Fibroblast of lung (primary cell): ENCODE measurements at regions not wholly inside any gene's neighbourhood (a gene's known extent, or its start where the extent isn't known, plus 50 kb on each side); places are given as distances from the start of the nearest gene placed in this dataset.

Experiments
- DNase-seq, 2 donors: peaks; one replicate each; pipeline versions ENCODE4 v3.0.0 to v3.0.0-alpha.2; 2010; ENCODE audit warnings: low read depth in 2 of 2
- H2AFZ ChIP-seq: 2 replicates; pipeline ENCODE4 v1.5.1; 2012; ENCODE audit warnings: low read length, control low read depth, inconsistent platforms
- H3K27ac ChIP-seq: 2 replicates; pipeline ENCODE4 v1.5.1; 2011; ENCODE audit warnings: low read length, control low read depth; ENCODE audit not compliant: insufficient read depth
- H3K27me3 ChIP-seq: 2 replicates; pipeline ENCODE4 v1.5.1; 2011; ENCODE audit warnings: mild to moderate bottlenecking, low read length; ENCODE audit not compliant: control insufficient read depth, insufficient read depth
- H3K36me3 ChIP-seq: 2 replicates; pipeline ENCODE4 v1.5.1; 2011; ENCODE audit warnings: low read length; ENCODE audit not compliant: control insufficient read depth, insufficient read depth
- H3K4me1 ChIP-seq: 2 replicates; pipeline ENCODE4 v1.5.1; 2011; ENCODE audit warnings: low read length; ENCODE audit not compliant: control insufficient read depth, insufficient read depth; ENCODE audit errors: extremely low read depth
- H3K4me2 ChIP-seq: 2 replicates; pipeline ENCODE4 v1.5.1; 2011; ENCODE audit warnings: low read length, control low read depth; ENCODE audit not compliant: insufficient read depth; ENCODE audit errors: extremely low read depth
- H3K4me3 ChIP-seq, 4 experiments: fragments of 200-600 bp in 1 of 4; sonication (generic) in 1 of 4; replicated peaks in 1 of 4; 2 replicates each; pipeline ENCODE4 v1.5.1; 2011 to 2016; ENCODE audit warnings: low read length in 4 of 4, low read depth in 3 of 4, mild to moderate bottlenecking in 3 of 4, control low read depth in 2 of 4, inconsistent platforms in 1 of 4, mixed read lengths in 1 of 4; ENCODE audit not compliant: insufficient read depth in 1 of 4; ENCODE audit errors: control extremely low read depth in 1 of 4
- H3K79me2 ChIP-seq: 2 replicates; pipeline ENCODE4 v1.5.1; 2012; ENCODE audit warnings: mild to moderate bottlenecking, low read length, inconsistent platforms; ENCODE audit not compliant: control insufficient read depth, insufficient read depth
- H3K9ac ChIP-seq: 2 replicates; pipeline ENCODE4 v1.5.1; 2011; ENCODE audit warnings: mild to moderate bottlenecking, low read length, control low read depth; ENCODE audit not compliant: insufficient read depth
- H3K9me3 ChIP-seq: 2 replicates; pipeline ENCODE4 v1.5.1; 2012; ENCODE audit warnings: low read depth, low read length; ENCODE audit not compliant: control insufficient read depth, insufficient read depth
- H4K20me1 ChIP-seq: 2 replicates; pipeline ENCODE4 v1.5.1; 2011; ENCODE audit warnings: low read length; ENCODE audit not compliant: control insufficient read depth, insufficient read depth; ENCODE audit errors: extremely low read depth
- CTCF ChIP-seq, 2 donors: IDR thresholded peaks in 1 of 2; conservative IDR thresholded peaks in 1 of 2; 1 replicate in 1 of 2; 2 replicates in 1 of 2; pipeline ENCODE4 v1.5.1; 2011 to 2012; ENCODE audit warnings: low read length in 2 of 2, control low read depth in 1 of 2, inconsistent platforms in 1 of 2, low read depth in 1 of 2, mild to moderate bottlenecking in 1 of 2
- EZH2 ChIP-seq: IDR thresholded peaks from 2 replicates; pipeline ENCODE4 v1.5.1; 2012; ENCODE audit warnings: low read length, control low read depth, mild to moderate bottlenecking; ENCODE audit errors: missing control alignments

GRCh38 chr6:168873278-168874190 is 380.1 kb downstream of the THBS2 start:
- no peak overlapping the region for H3K9ac ChIP-seq
- H3K4me2 ChIP-seq, result no peak overlapping the region
- H3K4me3 ChIP-seq, result no peak overlapping the region
- DNase-seq, result no peak
- TF ChIP-seq CTCF (conservative IDR thresholded peaks at IDR 0.05 in 1 of 2, IDR thresholded peaks at IDR 0.05 in 1 of 2; ENCODE audit: low read depth in 1 of 2, low read length in 2 of 2) (no peak), EZH2 (no peak)
- H3K27ac ChIP-seq, result no peak overlapping the region
- H3K36me3 ChIP-seq, result no peaks in the 10 kb centered on the region
- no peaks in the 10 kb centered on the region for H4K20me1 ChIP-seq
- H3K4me1 ChIP-seq, result no peaks in the 10 kb centered on the region
- no peaks in the 10 kb centered on the region for H3K9me3 ChIP-seq
- H3K79me2 ChIP-seq, result no peaks in the 10 kb centered on the region
- H2AFZ ChIP-seq, result no peak overlapping the region
- no peaks in the 10 kb centered on the region for H3K27me3 ChIP-seq

- Histone ChIP-seq H3K36me3 (no peaks in the 10 kb centered on the region), H3K9ac (no peak overlapping the region), H3K4me1 (no peaks in the 10 kb centered on the region), H3K79me2 (no peaks in the 10 kb centered on the region), H2AFZ (no peak overlapping the region), H4K20me1 (no peaks in the 10 kb centered on the region), H3K9me3 (no peaks in the 10 kb centered on the region), H3K27ac (no peak overlapping the region), H3K27me3 (no peaks in the 10 kb centered on the region), H3K4me2 (no peak overlapping the region), H3K4me3 (no peak overlapping the region)
- TF ChIP-seq EZH2 (no peak), CTCF (conservative IDR thresholded peaks at IDR 0.05 in 1 of 2, IDR thresholded peaks at IDR 0.05 in 1 of 2; ENCODE audit: low read depth in 1 of 2, low read length in 2 of 2) (no peak)
- DNase-seq, result no peak
Measured at GRCh38 chr6:168871642-168872315, 381.9 kb downstream of the THBS2 start.

- Histone ChIP-seq H3K27ac (no peak overlapping the region), H3K9ac (no peak overlapping the region), H3K4me1 (no peaks in the 10 kb centered on the region), H3K4me2 (no peak overlapping the region), H2AFZ (no peak overlapping the region), H3K4me3 (no peak overlapping the region), H3K79me2 (no peaks in the 10 kb centered on the region), H3K36me3 (no peaks in the 10 kb centered on the region), H4K20me1 (no peaks in the 10 kb centered on the region), H3K9me3 (no peaks in the 10 kb centered on the region), H3K27me3 (no peaks in the 10 kb centered on the region)
- no peak for DNase-seq
- TF ChIP-seq CTCF (conservative IDR thresholded peaks at IDR 0.05 in 1 of 2, IDR thresholded peaks at IDR 0.05 in 1 of 2; ENCODE audit: low read depth in 1 of 2, low read length in 2 of 2), result no peak
- TF ChIP-seq EZH2, result no peak
Measured at GRCh38 chr6:168870982-168871381, 382.7 kb downstream of the THBS2 start.
